CD8-positive, alpha-beta memory T cell (primary cell): ENCODE measurements at regions not wholly inside any gene's neighbourhood (a gene's known extent, or its start where the extent isn't known, plus 50 kb on each side); places are given as distances from the start of the nearest gene placed in this dataset.

Source experiments
- CTCF ChIA-PET: fragments of 350-600 bp; sonication (Branson Sonifier 250); formaldehyde crosslinking; loops from one replicate; lab custom pipeline; 2021; ENCODE audit warnings: antibody characterized with exemption; lab: Charles Lee
- POLR2A ChIA-PET: fragments of 350-600 bp; sonication (Branson Sonifier 250); formaldehyde crosslinking; loops from one replicate; lab custom pipeline; 2021; ENCODE audit warnings: antibody characterized with exemption; lab: Charles Lee
- DNase-seq, 5 donors: peaks; one replicate each; pipeline versions ENCODE4 v3.0.0 to v3.0.0-alpha.2; 2020 to 2022; ENCODE audit warnings: mixed read lengths in 1 of 5
- H3K27ac ChIP-seq: one replicate; pipeline ENCODE4 v1.7.0; 2013; ENCODE audit warnings: low read depth, mild to moderate bottlenecking, low read length, moderate library complexity
- H3K27me3 ChIP-seq: 2 replicates; pipeline ENCODE4 v1.7.0; 2013; ENCODE audit warnings: low read length, mild to moderate bottlenecking; ENCODE audit not compliant: insufficient read depth, poor library complexity, severe bottlenecking
- H3K36me3 ChIP-seq: 2 replicates; pipeline ENCODE4 v1.7.0; 2013; ENCODE audit warnings: mild to moderate bottlenecking, low read length, moderate library complexity; ENCODE audit not compliant: insufficient read depth
- H3K4me1 ChIP-seq: 2 replicates; pipeline ENCODE4 v1.7.0; 2013; ENCODE audit warnings: mild to moderate bottlenecking, low read length, moderate library complexity; ENCODE audit not compliant: insufficient read depth
- H3K4me3 ChIP-seq: 2 replicates; pipeline ENCODE4 v1.7.0; 2013; ENCODE audit warnings: mild to moderate bottlenecking, low read length
- H3K9me3 ChIP-seq: 2 replicates; pipeline ENCODE4 v1.7.0; 2013; ENCODE audit warnings: mild to moderate bottlenecking, low read length
- H3K27ac Mint-ChIP-seq, 8 donors: one replicate each; pipeline ENCODE4 v1.8.0; 2020 to 2021; ENCODE audit warnings: mixed read lengths in 8 of 8, mild to moderate bottlenecking in 6 of 8, inconsistent platforms in 3 of 8, moderate library complexity in 3 of 8
- H3K27me3 Mint-ChIP-seq, 2 donors: one replicate each; pipeline ENCODE4 v1.8.0; 2020 to 2021; ENCODE audit warnings: mixed read lengths in 2 of 2, mild to moderate bottlenecking in 1 of 2, moderate library complexity in 1 of 2
- H3K36me3 Mint-ChIP-seq, 3 donors: one replicate each; pipeline ENCODE4 v1.8.0; 2020 to 2021; ENCODE audit warnings: mixed read lengths in 3 of 3, inconsistent platforms in 1 of 3, mild to moderate bottlenecking in 1 of 3
- H3K4me1 Mint-ChIP-seq, 3 donors: one replicate each; pipeline ENCODE4 v1.8.0; 2020 to 2021; ENCODE audit warnings: mixed read lengths in 3 of 3, inconsistent platforms in 1 of 3, mild to moderate bottlenecking in 1 of 3
- H3K4me3 Mint-ChIP-seq, 7 donors: one replicate each; pipeline ENCODE4 v1.8.0; 2020 to 2021; ENCODE audit warnings: mixed read lengths in 7 of 7, mild to moderate bottlenecking in 6 of 7, moderate library complexity in 4 of 7, inconsistent platforms in 2 of 7
- H3K9me3 Mint-ChIP-seq, 5 donors: one replicate each; pipeline ENCODE4 v1.8.0; 2020 to 2022; ENCODE audit warnings: mixed read lengths in 5 of 5, mild to moderate bottlenecking in 3 of 5, moderate library complexity in 2 of 5, inconsistent platforms in 1 of 5

DNA sequence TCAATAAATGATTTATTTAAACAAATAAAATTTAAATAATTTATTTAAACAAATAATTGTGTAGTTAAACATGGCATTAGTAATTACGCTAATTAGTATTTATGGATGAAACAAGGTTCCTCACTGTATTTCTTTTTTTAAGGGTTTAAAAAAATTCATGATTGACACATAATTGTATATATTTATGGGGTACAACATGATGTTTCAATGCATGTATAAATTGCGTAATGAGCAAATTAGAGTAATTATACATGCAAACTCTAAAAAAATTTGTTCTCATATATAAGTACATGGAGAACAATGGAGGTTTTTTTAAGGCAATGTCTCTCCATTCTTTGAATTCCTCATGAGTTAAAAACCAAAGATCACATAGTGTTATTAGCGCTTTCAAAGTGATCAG, 115.7 kb upstream of the KLF3 start:
- H3K36me3 ChIP-seq, result no peaks in the 10 kb centered on the region
- POLR2A ChIA-PET, result no interaction called here
- Mint-ChIP-seq H3K9me3 (no peaks in the 10 kb centered on the region), H3K27ac (no peak overlapping the region), H3K27me3 (peaks cover 0 to 4% of the 10 kb centered on the region in 2 donors), H3K36me3 (peaks cover 0 to 6% (median 0%) of the 10 kb centered on the region in 3 donors), H3K4me3 (no peak overlapping the region), H3K4me1 (no peaks in the 10 kb centered on the region)
- no peaks in the 10 kb centered on the region for H3K9me3 ChIP-seq
- H3K4me1 ChIP-seq, result no peaks in the 10 kb centered on the region
- H3K4me3 ChIP-seq, result no peak overlapping the region
- CTCF ChIA-PET, result no interaction called here
- no peak overlapping the region for H3K27ac ChIP-seq
- no peaks in the 10 kb centered on the region for H3K27me3 ChIP-seq
- no peak for DNase-seq

DNA sequence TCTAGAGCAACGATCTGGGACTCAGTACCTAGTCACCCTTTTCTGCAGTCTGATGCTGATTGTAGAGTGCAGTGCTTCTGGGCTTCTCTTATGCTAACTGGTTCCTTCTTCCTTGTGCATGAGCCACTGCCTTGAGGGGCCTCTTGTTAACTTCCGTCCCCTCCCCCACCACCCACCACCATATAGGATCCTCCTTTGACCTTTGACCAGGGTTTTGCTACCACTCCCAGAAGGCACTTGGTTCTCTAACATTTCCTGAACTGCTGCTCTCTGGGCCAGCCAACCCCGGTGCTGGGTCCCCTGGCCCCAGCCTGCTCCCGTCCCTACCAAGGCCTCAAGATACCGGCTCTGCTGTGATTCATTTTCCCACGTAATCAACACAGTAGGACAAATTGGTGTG, 104.6 kb upstream of the KLF3 start:
- no peak overlapping the region for H3K27ac ChIP-seq
- H3K9me3 ChIP-seq, result no peaks in the 10 kb centered on the region
- H3K27me3 ChIP-seq, result no peaks in the 10 kb centered on the region
- POLR2A ChIA-PET, result no interaction called here
- Mint-ChIP-seq H3K36me3 (peaks cover 0 to 13% (median 2%) of the 10 kb centered on the region in 3 donors), H3K4me1 (peaks cover 5 to 17% (median 12%) of the 10 kb centered on the region in 3 donors), H3K9me3 (peaks cover 0 to 11% (median 4%) of the 10 kb centered on the region in 5 donors), H3K27ac (no peak overlapping the region), H3K27me3 (peaks cover 0 to 4% of the 10 kb centered on the region in 2 donors), H3K4me3 (no peak overlapping the region)
- CTCF ChIA-PET, result no interaction called here
- H3K36me3 ChIP-seq, result no peaks in the 10 kb centered on the region
- H3K4me3 ChIP-seq, result no peak overlapping the region
- H3K4me1 ChIP-seq, result peaks cover 6% of the 10 kb centered on the region
- DNase-seq, result no peak

DNA sequence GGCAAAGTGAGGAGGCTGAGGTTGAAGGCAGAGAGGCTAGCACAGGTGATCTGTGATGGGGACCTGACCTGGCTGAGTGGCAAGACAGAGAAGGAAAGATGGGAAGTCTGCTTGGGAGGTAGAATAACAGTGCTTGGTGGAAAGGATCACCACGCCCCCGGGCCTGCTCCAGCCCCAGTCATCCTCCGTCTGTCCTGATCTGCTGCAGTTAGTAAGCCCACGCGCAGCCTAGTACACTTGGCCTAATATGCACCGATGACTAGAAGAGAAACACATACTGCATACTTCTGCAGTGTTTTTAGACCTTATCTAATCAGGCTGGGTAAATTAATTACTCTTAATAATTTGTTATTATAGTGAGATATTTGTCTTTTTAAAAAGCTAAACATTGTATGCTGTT, 103.7 kb upstream of the KLF3 start:
- Histone ChIP-seq H3K36me3 (no peaks in the 10 kb centered on the region), H3K4me1 (peaks cover 6% of the 10 kb centered on the region), H3K27me3 (no peaks in the 10 kb centered on the region), H3K27ac (no peak overlapping the region), H3K9me3 (no peaks in the 10 kb centered on the region), H3K4me3 (no peak overlapping the region)
- no peak overlapping the region for H3K4me3 Mint-ChIP-seq
- ChIA-PET POLR2A (interaction anchor here (0.6 kb wide), 1 partner anchor 198 kb away, joined by 4 read pairs; no protein-coding TSS in a partner anchor), CTCF (no interaction called here)
- DNase-seq, result no peak
- peaks cover 0 to 4% of the 10 kb centered on the region in 2 donors for H3K27me3 Mint-ChIP-seq
- peaks cover 0 to 10% (median 2%) of the 10 kb centered on the region in 3 donors for H3K36me3 Mint-ChIP-seq
- H3K27ac Mint-ChIP-seq, result peak overlapping the region in 1 of 8 donors; percentile 61
- H3K9me3 Mint-ChIP-seq, result peaks cover 0 to 8% (median 4%) of the 10 kb centered on the region in 5 donors
- peaks cover 5 to 17% (median 12%) of the 10 kb centered on the region in 3 donors for H3K4me1 Mint-ChIP-seq

DNA sequence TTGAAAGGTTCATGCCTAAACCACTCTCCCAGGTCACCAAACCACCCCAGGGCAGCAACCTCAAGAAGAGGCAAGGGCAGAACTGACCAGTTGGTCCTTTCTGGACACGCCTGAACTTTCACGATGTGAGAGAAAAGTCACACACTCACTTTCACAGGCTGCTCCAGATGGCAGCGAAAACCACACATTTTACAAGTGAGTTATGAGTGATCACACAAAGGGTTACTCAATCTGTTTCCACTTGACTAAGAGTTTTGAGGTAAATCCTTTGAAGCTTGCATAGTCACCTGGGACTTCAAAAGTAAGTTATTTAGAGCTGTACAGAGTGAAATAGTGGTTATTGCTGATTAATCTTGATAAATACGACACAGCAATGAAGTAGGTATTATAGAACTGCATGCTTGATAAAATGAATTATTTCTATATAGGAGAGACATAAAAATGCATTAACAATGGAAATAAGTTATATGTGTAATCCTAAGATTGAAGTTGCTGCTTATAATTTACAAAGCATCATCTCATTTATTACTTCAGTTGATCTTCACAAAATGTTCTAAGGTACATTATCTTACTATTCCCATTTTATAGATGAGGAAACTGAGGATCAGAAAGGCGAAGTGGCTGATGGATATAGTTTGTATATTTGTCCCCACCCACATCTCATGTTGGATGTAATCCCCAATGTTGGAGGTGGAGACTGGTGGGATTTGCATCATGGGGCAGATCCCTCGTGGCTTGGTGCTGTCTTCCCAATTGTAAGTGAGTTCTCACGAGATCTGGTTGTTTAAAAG, 103.0 kb upstream of the KLF3 start:
- POLR2A ChIA-PET, result interaction anchor here (0.6 kb wide), 1 partner anchor 199 kb away, joined by 4 read pairs; no protein-coding TSS in a partner anchor

DNA sequence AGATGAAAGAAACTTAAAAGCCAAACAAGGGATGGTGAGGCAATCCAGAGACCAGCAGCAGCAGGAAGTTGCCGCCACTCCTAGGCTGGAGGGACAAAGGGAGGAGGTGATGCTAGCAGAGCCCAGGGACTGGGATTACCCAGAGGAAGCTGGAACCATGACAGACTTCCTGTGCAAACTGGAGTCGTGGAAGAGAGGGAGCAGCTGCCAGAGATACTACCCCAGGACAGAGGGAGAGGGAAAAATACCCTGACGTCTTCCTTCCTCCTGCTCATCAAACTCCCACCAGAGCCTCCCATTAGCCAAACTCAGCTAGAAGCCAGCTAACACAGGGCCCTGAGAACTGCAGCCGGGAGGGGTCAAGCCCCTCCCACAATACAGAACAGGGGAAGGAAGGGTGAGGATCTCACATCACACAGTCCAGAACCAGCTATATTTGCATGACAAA, 101.2 kb upstream of the KLF3 start:
- CTCF ChIA-PET, result no interaction called here
- peaks cover 4% of the 10 kb centered on the region in 2 donors for H3K27me3 Mint-ChIP-seq
- DNase-seq, result no peak

More for the DNA sequence above, 103.0 kb upstream of the KLF3 start:
- H3K36me3 ChIP-seq, result no peaks in the 10 kb centered on the region
- H3K4me1 ChIP-seq, result peaks cover 6% of the 10 kb centered on the region
- Mint-ChIP-seq H3K27ac (peak overlapping the region in 1 of 8 donors; percentile 74), H3K4me1 (peaks cover 5 to 17% (median 12%) of the 10 kb centered on the region in 3 donors), H3K36me3 (peaks cover 0 to 4% (median 2%) of the 10 kb centered on the region in 3 donors), H3K4me3 (no peak overlapping the region), H3K9me3 (peaks cover 0 to 2% (median 1%) of the 10 kb centered on the region in 5 donors), H3K27me3 (peaks cover 0 to 4% of the 10 kb centered on the region in 2 donors)
- DNase-seq, result no peak
- no peak overlapping the region for H3K27ac ChIP-seq
- no peaks in the 10 kb centered on the region for H3K9me3 ChIP-seq
- H3K27me3 ChIP-seq, result no peaks in the 10 kb centered on the region
- CTCF ChIA-PET, result no interaction called here
- H3K4me3 ChIP-seq, result no peak overlapping the region

DNA sequence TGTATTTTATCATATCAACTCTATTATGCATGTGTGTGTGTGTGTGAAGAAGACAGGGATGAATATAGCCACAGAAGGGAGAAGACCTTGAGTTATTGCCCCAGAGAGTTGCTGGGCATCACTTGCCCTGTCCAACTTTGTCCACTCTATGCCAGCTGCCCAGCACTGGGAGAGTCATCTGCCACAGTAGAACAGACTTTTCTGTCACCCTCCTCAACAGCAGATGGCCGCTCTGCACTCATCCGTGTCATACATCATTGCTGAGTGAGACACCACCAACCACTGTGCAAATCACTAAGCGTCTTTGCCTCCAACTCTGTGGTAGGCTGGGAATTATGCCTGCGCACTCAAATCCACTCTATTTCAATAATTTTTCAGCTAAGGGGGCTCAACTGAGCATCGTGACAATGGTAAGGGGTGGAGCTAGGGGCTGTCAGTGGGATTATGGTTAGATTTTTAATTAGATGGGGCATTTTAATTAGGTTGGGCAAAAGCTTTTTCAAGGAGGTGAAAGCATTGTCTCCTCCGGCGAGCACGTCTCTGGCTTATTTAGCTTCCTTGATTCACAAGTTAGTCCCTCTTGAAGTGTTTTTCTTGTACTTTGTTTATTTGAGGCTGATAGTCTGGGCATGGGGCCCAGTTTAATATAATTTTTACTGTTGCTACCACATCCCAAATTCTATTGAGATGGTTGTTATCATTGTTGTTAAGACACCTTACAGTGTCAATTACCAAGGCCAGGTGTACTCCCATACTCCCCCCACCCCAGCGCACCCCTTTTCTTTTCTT, 100.1 kb upstream of the KLF3 start:
- no peaks in the 10 kb centered on the region for H3K27me3 ChIP-seq
- ChIA-PET POLR2A (interaction anchor here (0.5 kb wide), 1 partner anchor 50 kb away, joined by 3 read pairs; no protein-coding TSS in a partner anchor), CTCF (interaction anchor here (0.9 kb wide), 1 partner anchor 28 kb away, joined by 3 read pairs; no protein-coding TSS in a partner anchor)
- Mint-ChIP-seq H3K36me3 (peaks cover 0 to 4% (median 0%) of the 10 kb centered on the region in 3 donors), H3K4me1 (peaks cover 5 to 17% (median 12%) of the 10 kb centered on the region in 3 donors), H3K4me3 (no peak overlapping the region), H3K9me3 (no peaks in the 10 kb centered on the region), H3K27me3 (peaks cover 4% of the 10 kb centered on the region in 2 donors), H3K27ac (peak overlapping the region in 3 of 8 donors; percentile 2 to 69 (median 61))
- H3K36me3 ChIP-seq, result no peaks in the 10 kb centered on the region
- H3K4me3 ChIP-seq, result no peak overlapping the region
- no peak for DNase-seq
- peaks cover 6% of the 10 kb centered on the region for H3K4me1 ChIP-seq
- no peak overlapping the region for H3K27ac ChIP-seq
- no peaks in the 10 kb centered on the region for H3K9me3 ChIP-seq

More for the DNA sequence above, 101.2 kb upstream of the KLF3 start:
- Mint-ChIP-seq H3K4me3 (no peak overlapping the region), H3K9me3 (no peaks in the 10 kb centered on the region), H3K36me3 (peaks cover 0 to 4% (median 0%) of the 10 kb centered on the region in 3 donors), H3K27ac (peak overlapping the region in 2 of 8 donors; percentile 9 to 20), H3K4me1 (peaks cover 5 to 17% (median 12%) of the 10 kb centered on the region in 3 donors)
- H3K27ac ChIP-seq, result no peak overlapping the region
- no peaks in the 10 kb centered on the region for H3K36me3 ChIP-seq
- POLR2A ChIA-PET, result no interaction called here
- H3K27me3 ChIP-seq, result no peaks in the 10 kb centered on the region
- no peak overlapping the region for H3K4me3 ChIP-seq
- no peaks in the 10 kb centered on the region for H3K9me3 ChIP-seq
- peaks cover 6% of the 10 kb centered on the region for H3K4me1 ChIP-seq

DNA sequence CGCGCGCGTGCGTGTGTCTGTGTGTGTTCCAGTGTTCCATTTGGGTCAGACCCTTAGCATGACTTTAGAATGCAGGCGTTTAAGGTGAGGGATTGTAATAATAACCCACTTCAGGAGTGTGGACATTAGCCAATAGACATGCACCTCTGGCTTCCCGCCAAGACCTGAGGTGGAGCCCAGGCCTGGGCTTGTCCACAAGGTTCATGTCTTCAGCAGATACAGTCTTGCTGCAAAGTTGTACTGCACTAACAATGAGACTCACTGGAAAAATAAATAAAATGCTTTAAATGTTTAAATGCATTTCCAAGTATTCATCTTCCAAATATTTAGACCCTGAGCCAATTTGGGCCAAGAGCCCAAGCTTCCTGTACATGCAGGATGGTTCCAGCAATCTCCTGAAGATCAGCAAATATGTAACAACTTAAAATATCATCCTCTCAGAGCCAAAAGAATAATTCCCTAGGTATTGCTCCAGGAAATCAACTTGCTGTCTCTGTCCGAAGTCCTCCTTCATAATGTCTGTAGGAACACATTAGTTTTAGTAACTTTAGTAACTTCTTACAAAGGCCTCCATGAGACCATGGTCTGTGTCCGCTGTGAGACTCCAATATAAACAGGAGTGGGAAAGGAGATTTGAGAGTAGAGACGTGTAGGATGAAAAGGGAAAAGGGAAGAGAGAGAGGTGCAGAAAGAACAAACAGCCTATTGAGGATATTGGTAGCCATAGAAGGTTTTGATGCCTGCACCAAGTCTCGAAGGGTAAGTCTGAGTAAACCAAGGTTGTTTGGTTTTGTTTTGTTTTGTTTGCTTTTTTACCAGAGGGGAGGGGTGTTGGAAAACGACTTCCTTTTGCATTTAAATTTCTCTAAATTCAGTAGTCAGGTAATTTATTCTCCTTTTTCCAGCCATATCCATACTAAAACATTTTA, 98.5 kb upstream of the KLF3 start:
- Histone ChIP-seq H3K36me3 (no peaks in the 10 kb centered on the region), H3K9me3 (no peaks in the 10 kb centered on the region), H3K27ac (no peak overlapping the region), H3K4me3 (no peak overlapping the region), H3K27me3 (no peaks in the 10 kb centered on the region), H3K4me1 (peaks cover 6% of the 10 kb centered on the region)
- no peak overlapping the region for H3K4me3 Mint-ChIP-seq
- peaks cover 0 to 4% (median 1%) of the 10 kb centered on the region in 3 donors for H3K36me3 Mint-ChIP-seq
- H3K9me3 Mint-ChIP-seq, result no peaks in the 10 kb centered on the region
- POLR2A ChIA-PET, result no interaction called here
- DNase-seq, result no peak
- no peak overlapping the region for H3K27ac Mint-ChIP-seq
- H3K27me3 Mint-ChIP-seq, result peaks cover 2 to 4% of the 10 kb centered on the region in 2 donors
- peaks cover 5 to 12% (median 12%) of the 10 kb centered on the region in 3 donors for H3K4me1 Mint-ChIP-seq
- CTCF ChIA-PET, result no interaction called here
